ENCODE measurements at regions not wholly inside any gene's neighbourhood (a gene's known extent, or its start where the extent isn't known, plus 50 kb on each side); places are given as distances from the start of the nearest gene placed in this dataset.

- TF ChIP-seq POLR2AphosphoS5 (IDR thresholded peaks at IDR 0.05; ENCODE audit: low read depth, low read length) (no peak), TAF1 (IDR thresholded peaks at IDR 0.05; ENCODE audit: low read depth, low read length) (no peak)
These were observed 234.9 kb upstream of the POU2AF2 start for GRCh38 chr11:111010391-111011274.

Data from GM12891 (cell line).